Effector memory CD8-positive, alpha-beta T cell (primary cell): ENCODE measurements at regions not wholly inside any gene's neighbourhood (a gene's known extent, or its start where the extent isn't known, plus 50 kb on each side); places are given as distances from the start of the nearest gene placed in this dataset.
"Not testable (repeated sequence)": the region's sequence is repeated elsewhere in the genome, so short reads cannot be mapped to it uniquely, and the experiment has no call there.

Experiments used
- ATAC-seq: fragments of 150-1000 bp; cut with Tn5 transposase; replicated peaks from 2 replicates; pipeline ENCODE4 v1.10.0; 2021; ENCODE audit warnings: mild to moderate bottlenecking, moderate library complexity
- DNase-seq, 3 experiments: peaks; one replicate each; pipeline ENCODE4 v3.0.0; 2021
- H3K27ac Mint-ChIP-seq, 2 donors: one replicate each; pipeline ENCODE4 v1.8.0; 2022; ENCODE audit warnings: mild to moderate bottlenecking in 2 of 2, mixed read lengths in 2 of 2, moderate library complexity in 2 of 2
- H3K27me3 Mint-ChIP-seq, 2 donors: one replicate each; pipeline ENCODE4 v1.8.0; 2022; ENCODE audit warnings: mixed read lengths in 2 of 2
- H3K36me3 Mint-ChIP-seq: one replicate; pipeline ENCODE4 v1.8.0; 2022; ENCODE audit warnings: mild to moderate bottlenecking, moderate library complexity, mixed read lengths; ENCODE audit not compliant: insufficient read depth
- H3K4me1 Mint-ChIP-seq, 2 donors: one replicate each; pipeline ENCODE4 v1.8.0; 2022; ENCODE audit warnings: low read depth in 2 of 2, mixed read lengths in 2 of 2
- H3K4me3 Mint-ChIP-seq, 2 donors: one replicate each; pipeline ENCODE4 v1.8.0; 2022; ENCODE audit warnings: mild to moderate bottlenecking in 2 of 2, mixed read lengths in 2 of 2, moderate library complexity in 2 of 2
- H3K9me3 Mint-ChIP-seq, 2 donors: one replicate each; pipeline ENCODE4 v1.8.0; 2022; ENCODE audit warnings: mixed read lengths in 2 of 2

DNA sequence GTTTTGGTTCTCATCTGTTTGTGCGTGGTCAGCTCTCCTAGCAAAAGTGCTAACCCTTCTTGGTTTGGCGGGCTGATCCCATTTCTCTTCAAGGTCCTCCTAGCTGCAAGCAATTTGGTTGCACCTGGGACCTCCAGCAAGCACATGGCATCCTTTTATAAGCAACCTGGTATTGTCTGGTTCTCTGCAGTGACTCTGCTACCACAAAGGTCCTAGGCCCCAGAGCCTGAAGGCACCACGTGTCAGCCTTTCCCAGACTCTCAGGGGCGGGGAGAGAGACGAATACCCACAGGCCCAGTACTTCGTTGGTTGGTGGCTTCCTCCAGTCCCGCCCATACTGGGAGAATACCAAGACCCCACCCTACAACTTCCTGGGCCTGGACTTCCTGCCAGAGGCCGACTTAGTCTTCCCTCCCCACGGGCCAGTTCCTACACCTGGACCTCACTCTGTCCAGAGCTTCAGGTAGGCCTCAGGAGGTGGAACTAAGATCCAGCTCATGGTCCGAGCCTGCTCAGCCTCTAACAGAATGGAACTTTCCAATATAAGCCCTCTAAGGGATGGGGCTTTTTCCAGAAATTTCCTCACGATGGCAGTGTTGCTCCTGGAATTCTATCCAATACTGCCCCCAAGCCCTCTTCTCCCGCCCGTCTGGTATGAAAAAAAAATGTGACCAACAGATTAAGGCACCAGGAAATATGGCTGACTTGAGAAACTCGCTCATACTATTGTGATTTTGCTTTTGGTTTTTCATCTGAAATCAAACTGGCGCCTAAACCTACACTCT is 192.5 kb upstream of the STK26 start:
- Mint-ChIP-seq H3K9me3 (no peaks in the 10 kb centered on the region), H3K4me1 (peaks cover 0 to 3% of the 10 kb centered on the region in 2 donors), H3K27me3 (no peaks in the 10 kb centered on the region), H3K4me3 (peak overlapping the region in 1 of 2 donors; percentile 25), H3K36me3 (no peaks in the 10 kb centered on the region), H3K27ac (peak overlapping the region in 1 of 2 donors; percentile 32)
- peak; percentile 51 for ATAC-seq
- DNase-seq, result peak; percentile 5 to 37 (median 23)

DNA sequence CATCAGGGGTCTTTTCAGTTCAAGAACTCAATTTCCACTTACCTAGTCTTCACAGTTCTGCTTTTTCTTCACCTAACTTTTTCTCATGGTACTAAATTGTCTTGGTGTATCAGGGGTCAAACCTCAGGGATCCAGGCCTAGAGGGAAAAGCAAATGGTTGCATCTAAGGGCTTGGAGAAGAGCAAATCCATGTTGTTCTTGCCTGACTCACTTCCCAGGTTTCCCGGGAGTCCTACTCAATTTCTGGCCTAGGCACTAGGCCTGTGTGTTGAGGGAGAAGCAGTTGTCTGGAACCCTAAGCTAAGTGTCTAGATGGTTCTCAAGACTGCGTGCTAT is 191.9 kb upstream of the STK26 start:
- no peaks in the 10 kb centered on the region for H3K9me3 Mint-ChIP-seq
- ATAC-seq, result no peak
- no peak for DNase-seq
- no peak overlapping the region for H3K4me3 Mint-ChIP-seq
- no peaks in the 10 kb centered on the region for H3K36me3 Mint-ChIP-seq
- peaks cover 0 to 3% of the 10 kb centered on the region in 2 donors for H3K4me1 Mint-ChIP-seq
- H3K27me3 Mint-ChIP-seq, result no peaks in the 10 kb centered on the region
- no peak overlapping the region for H3K27ac Mint-ChIP-seq

DNA sequence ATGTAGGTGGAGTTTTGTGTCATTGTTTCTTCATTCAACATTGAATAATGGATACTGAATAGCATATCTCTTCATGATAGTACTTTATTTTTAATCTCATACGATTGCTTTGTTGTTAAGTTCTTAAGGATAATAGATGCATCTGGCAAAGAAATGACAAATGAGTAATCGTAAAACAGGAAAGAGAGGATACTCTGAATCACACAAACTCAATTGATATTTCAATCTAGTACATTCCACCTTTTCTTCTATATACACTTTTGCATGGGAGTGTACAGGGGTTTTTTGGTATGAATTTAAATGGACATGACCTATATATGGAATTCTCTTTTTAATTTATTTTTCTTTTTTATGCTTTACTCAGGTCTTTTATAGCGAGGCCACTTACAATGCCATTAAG is 186.9 kb upstream of the STK26 start:
- DNase-seq (no peak), ATAC-seq (no peak)
- no peak overlapping the region for H3K27ac Mint-ChIP-seq
- no peaks in the 10 kb centered on the region for H3K27me3 Mint-ChIP-seq
- no peaks in the 10 kb centered on the region for H3K9me3 Mint-ChIP-seq
- H3K4me3 Mint-ChIP-seq, result no peak overlapping the region
- H3K36me3 Mint-ChIP-seq, result no peaks in the 10 kb centered on the region
- H3K4me1 Mint-ChIP-seq, result peaks cover 0 to under 1% of the 10 kb centered on the region in 2 donors

- ATAC-seq (no peak), DNase-seq (no peak)
- H3K27me3 Mint-ChIP-seq, result no peaks in the 10 kb centered on the region
- peaks cover 0 to 2% of the 10 kb centered on the region in 2 donors for H3K4me1 Mint-ChIP-seq
- H3K36me3 Mint-ChIP-seq, result no peaks in the 10 kb centered on the region
- no peak overlapping the region for H3K27ac Mint-ChIP-seq
- H3K4me3 Mint-ChIP-seq, result no peak overlapping the region
- no peaks in the 10 kb centered on the region for H3K9me3 Mint-ChIP-seq
Measured at GRCh38 chrX:131837325-131837724, 185.8 kb upstream of the STK26 start.

GRCh38 chrX:131840799-131841495 is 182.2 kb upstream of the STK26 start:
- Mint-ChIP-seq H3K36me3 (no peaks in the 10 kb centered on the region), H3K4me3 (no peak overlapping the region), H3K4me1 (peaks cover 0 to 2% of the 10 kb centered on the region in 2 donors), H3K27me3 (no peaks in the 10 kb centered on the region), H3K9me3 (no peaks in the 10 kb centered on the region), H3K27ac (no peak overlapping the region)
- ATAC-seq (no peak), DNase-seq (no peak)

DNA sequence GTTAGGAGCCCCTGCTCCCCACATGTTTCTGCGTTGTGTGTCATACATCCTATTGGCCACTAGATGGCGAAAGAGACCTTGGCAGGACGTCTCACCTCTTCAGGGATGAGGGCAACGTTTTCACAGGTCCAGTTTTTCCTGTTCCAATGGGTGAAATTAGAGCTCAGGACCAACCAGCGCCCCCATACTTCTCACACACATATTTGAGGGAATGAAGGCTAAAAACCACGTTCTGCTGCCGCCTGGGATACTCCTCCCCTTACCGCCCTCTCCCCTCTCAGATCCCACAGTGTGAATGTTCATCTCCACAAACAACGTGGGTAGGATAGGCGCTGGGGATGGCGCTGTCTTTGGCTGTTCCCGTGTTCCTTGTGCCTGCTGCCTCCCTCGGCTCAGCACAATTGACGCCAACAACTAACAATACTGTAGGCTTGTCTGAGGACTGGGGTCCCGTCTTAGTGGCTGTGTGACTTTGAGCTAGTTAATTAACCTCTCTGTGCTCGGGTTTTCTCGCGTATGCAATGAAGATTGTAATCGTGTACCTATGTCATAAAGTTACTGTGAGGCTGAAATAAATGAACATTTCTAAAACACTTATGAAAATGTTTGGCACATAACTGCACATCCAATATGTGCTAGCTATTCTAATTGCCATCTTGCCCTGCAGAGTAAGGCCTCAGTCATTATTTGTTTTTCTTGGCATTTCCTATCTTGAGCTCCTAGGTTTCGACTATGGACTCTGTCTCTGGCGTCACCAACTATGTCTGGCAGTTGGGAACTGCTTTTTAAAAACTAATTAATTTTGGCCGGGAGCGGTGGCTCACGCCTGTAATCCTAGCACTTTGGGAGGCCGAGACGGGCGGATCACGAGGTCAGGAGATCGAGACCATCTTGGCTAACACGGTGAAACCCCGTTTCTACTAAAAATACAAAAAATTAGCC is 181.3 kb upstream of the STK26 start:
- Mint-ChIP-seq H3K27me3 (no peaks in the 10 kb centered on the region), H3K9me3 (no peaks in the 10 kb centered on the region), H3K4me1 (peaks cover 0 to 2% of the 10 kb centered on the region in 2 donors), H3K27ac (no peak overlapping the region), H3K36me3 (no peaks in the 10 kb centered on the region), H3K4me3 (no peak overlapping the region)
- peak; percentile 18 to 29 (median 24) for DNase-seq
- ATAC-seq, result peak; percentile 61

- Mint-ChIP-seq H3K27ac (no peak overlapping the region), H3K4me1 (peaks cover 0 to 2% of the 10 kb centered on the region in 2 donors), H3K27me3 (no peaks in the 10 kb centered on the region), H3K36me3 (no peaks in the 10 kb centered on the region), H3K9me3 (no peaks in the 10 kb centered on the region), H3K4me3 (no peak overlapping the region)
- no peak for DNase-seq
- ATAC-seq, result no peak
Measured at GRCh38 chrX:131843987-131844386, 179.1 kb upstream of the STK26 start.

DNA sequence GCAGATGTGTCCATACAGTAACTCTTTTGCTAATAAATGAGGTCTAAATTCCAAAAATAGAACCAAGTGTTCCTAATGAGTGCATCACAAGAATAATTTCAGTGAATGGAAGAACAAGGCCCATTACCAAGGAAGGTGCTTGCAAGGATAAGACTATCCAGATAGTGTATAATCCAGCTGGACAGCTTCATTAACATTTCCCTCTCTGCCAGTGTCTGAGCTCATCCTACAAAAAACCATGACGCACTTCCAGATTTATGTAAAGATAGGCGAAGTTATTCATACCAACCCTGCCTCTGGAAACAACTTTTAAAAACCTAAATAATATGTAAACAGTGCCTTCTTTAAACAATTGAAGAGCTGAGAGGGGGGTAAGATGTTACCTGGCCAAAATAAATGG is 177.9 kb upstream of the STK26 start:
- Mint-ChIP-seq H3K36me3 (no peaks in the 10 kb centered on the region), H3K4me3 (no peak overlapping the region), H3K27ac (no peak overlapping the region), H3K4me1 (peaks cover 0 to 2% of the 10 kb centered on the region in 2 donors), H3K27me3 (no peaks in the 10 kb centered on the region), H3K9me3 (no peaks in the 10 kb centered on the region)
- ATAC-seq (no peak), DNase-seq (no peak)

- DNase-seq, result no peak
- no peak for ATAC-seq
- no peaks in the 10 kb centered on the region for H3K36me3 Mint-ChIP-seq
- no peak overlapping the region for H3K4me3 Mint-ChIP-seq
- peaks cover 0 to 2% of the 10 kb centered on the region in 2 donors for H3K4me1 Mint-ChIP-seq
- H3K27ac Mint-ChIP-seq, result no peak overlapping the region
- H3K27me3 Mint-ChIP-seq, result no peaks in the 10 kb centered on the region
- H3K9me3 Mint-ChIP-seq, result no peaks in the 10 kb centered on the region
Measured at GRCh38 chrX:131845771-131846170, 177.3 kb upstream of the STK26 start.

DNA sequence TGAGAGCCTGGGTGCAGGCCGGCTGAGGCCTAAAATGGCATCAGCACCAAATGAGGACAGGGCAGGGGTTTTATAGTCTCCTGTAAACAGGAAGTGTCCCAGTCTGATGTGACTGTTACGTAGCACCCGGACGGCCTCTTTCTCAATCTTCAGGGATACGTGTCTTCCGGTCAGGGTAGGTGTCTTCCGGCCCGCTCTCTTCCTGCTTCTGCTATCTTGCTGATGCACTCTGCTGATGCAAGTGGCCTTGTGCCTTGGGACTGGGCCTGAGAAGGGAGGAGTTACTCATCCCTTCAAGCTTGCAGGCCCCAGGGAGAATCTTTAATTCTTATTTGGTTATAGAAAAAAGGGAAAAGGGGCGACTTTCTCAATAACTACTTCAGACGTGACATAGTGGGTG is 172.1 kb upstream of the STK26 start:
- ATAC-seq, result not testable (repeated sequence)

GRCh38 chrX:131853440-131853839 is 169.7 kb upstream of the STK26 start:
- ATAC-seq (no peak), DNase-seq (no peak)
- Mint-ChIP-seq H3K4me1 (no peaks in the 10 kb centered on the region), H3K4me3 (no peak overlapping the region), H3K9me3 (no peaks in the 10 kb centered on the region), H3K27ac (no peak overlapping the region), H3K27me3 (no peaks in the 10 kb centered on the region), H3K36me3 (no peaks in the 10 kb centered on the region)

More for the DNA sequence above, 172.1 kb upstream of the STK26 start:
- H3K27ac Mint-ChIP-seq, H3K4me3 Mint-ChIP-seq, H3K9me3 Mint-ChIP-seq, H3K27me3 Mint-ChIP-seq, DNase-seq, H3K4me1 Mint-ChIP-seq, H3K36me3 Mint-ChIP-seq: not testable (repeated sequence)

DNA sequence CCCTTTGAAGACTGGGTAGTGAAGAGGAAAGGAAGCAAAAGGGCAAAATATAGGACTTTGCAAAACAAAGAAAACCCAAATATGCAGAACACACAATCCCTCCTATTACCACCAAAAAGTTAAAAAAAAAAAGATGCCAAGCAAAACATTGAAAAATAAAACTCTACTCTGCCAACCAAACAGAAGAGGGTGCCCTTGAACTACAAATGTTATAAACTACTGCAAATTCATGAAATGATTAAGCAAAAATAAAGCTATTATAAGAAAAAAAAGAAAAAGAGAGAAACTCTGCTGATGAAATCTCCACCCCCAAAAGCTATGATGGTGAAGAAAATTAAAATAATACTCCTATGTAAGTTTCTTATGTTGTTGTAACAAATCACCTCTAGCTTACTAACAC is 168.5 kb upstream of the STK26 start:
- H3K27me3 Mint-ChIP-seq, result no peaks in the 10 kb centered on the region
- DNase-seq (no peak), ATAC-seq (no peak)
- no peak overlapping the region for H3K4me3 Mint-ChIP-seq
- H3K9me3 Mint-ChIP-seq, result no peaks in the 10 kb centered on the region
- no peak overlapping the region for H3K27ac Mint-ChIP-seq
- H3K36me3 Mint-ChIP-seq, result no peaks in the 10 kb centered on the region
- H3K4me1 Mint-ChIP-seq, result no peaks in the 10 kb centered on the region

GRCh38 chrX:131861088-131861787 is 161.9 kb upstream of the STK26 start:
- DNase-seq (no peak), ATAC-seq (no peak)
- Mint-ChIP-seq H3K36me3 (no peaks in the 10 kb centered on the region), H3K4me1 (no peaks in the 10 kb centered on the region), H3K4me3 (no peak overlapping the region), H3K27me3 (no peaks in the 10 kb centered on the region), H3K9me3 (no peaks in the 10 kb centered on the region), H3K27ac (no peak overlapping the region)
